ENCODE measurements at regions not wholly inside any gene's neighbourhood (a gene's known extent, or its start where the extent isn't known, plus 50 kb on each side); places are given as distances from the start of the nearest gene placed in this dataset.

DNA sequence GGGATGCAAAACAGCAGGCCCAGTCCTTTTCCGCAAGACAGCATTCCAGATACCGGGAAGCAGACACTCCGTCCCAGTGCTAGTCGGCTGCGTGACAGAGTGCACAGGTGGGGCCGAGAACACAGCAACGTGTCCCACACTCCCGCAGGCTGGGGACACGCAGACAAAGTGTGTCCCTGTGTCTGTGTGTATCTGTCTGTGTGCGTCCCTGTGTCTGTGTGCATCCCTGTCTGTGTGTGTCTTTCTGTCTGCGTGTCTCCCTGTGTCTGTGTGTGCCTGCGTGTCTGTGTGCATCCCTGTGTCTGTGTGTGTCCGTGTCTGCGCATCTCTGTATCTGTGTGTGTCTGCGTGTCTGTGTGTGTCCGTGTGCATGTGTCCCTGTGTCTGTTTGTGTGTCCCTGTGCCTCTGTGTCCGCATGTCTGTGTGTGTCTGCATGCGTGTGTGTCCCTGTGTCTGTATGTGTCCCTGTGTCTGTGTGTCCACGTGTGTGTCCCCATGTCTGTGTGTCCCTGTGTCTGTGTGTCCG, 137.0 kb downstream of the MRPL36 start:
- H3K9me3 Mint-ChIP-seq (ENCODE audit: unreplicated experiment) = no peaks in the 10 kb centered on the region
- no TSS peak for BruUV-seq (replicated peaks)
- DNase-seq = no peak
- intact Hi-C loops (cut with micrococcal nuclease; ENCODE audit: unreplicated experiment) = no loop called here
- Histone ChIP-seq H3K27me3 (replicated peaks; ENCODE audit: control insufficient read depth, insufficient read depth, low read length) (no peaks in the 10 kb centered on the region), H3K36me3 (ENCODE audit: control insufficient read depth, insufficient read depth, low read length) (no peaks in the 10 kb centered on the region), H3K9me3 (no peaks in the 10 kb centered on the region), H3K4me1 (0 out of 2 replicates have a peak, but pooled peaks cover under 1% of the 10 kb centered on the region), H3K4me3 (ENCODE audit: low read depth, low read length) (no peak overlapping the region)
- peaks cover 7% of the 10 kb centered on the region for H3K4me1 Mint-ChIP-seq (ENCODE audit: low read depth, unreplicated experiment)
- H3K27me3 Mint-ChIP-seq (ENCODE audit: insufficient read depth, unreplicated experiment) = peaks cover 24% of the 10 kb centered on the region
- no peak overlapping the region for H3K27ac Mint-ChIP-seq (ENCODE audit: unreplicated experiment)
- CTCF ChIA-PET = no interaction called here
- TF ChIP-seq, protein P1, sequence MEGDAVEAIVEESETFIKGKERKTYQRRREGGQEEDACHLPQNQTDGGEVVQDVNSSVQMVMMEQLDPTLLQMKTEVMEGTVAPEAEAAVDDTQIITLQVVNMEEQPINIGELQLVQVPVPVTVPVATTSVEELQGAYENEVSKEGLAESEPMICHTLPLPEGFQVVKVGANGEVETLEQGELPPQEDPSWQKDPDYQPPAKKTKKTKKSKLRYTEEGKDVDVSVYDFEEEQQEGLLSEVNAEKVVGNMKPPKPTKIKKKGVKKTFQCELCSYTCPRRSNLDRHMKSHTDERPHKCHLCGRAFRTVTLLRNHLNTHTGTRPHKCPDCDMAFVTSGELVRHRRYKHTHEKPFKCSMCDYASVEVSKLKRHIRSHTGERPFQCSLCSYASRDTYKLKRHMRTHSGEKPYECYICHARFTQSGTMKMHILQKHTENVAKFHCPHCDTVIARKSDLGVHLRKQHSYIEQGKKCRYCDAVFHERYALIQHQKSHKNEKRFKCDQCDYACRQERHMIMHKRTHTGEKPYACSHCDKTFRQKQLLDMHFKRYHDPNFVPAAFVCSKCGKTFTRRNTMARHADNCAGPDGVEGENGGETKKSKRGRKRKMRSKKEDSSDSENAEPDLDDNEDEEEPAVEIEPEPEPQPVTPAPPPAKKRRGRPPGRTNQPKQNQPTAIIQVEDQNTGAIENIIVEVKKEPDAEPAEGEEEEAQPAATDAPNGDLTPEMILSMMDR (IDR thresholded peaks at IDR 0.05; ENCODE audit: insufficient read depth in 1 of 2, low read depth in 1 of 2, low read length in 1 of 2, severe bottlenecking in 1 of 2, unreplicated experiment in 1 of 2) = no peak
- POLR2A ChIA-PET = no interaction called here
- H3K36me3 Mint-ChIP-seq (ENCODE audit: insufficient read depth, unreplicated experiment) = no peaks in the 10 kb centered on the region
- H3K4me3 Mint-ChIP-seq (ENCODE audit: unreplicated experiment) = no peak overlapping the region

- Histone ChIP-seq H3K4me3 (ENCODE audit: low read depth, low read length) (no peak overlapping the region), H3K27me3 (replicated peaks; ENCODE audit: control insufficient read depth, insufficient read depth, low read length) (no peaks in the 10 kb centered on the region), H3K9me3 (no peaks in the 10 kb centered on the region), H3K4me1 (no peaks in the 10 kb centered on the region), H3K36me3 (ENCODE audit: control insufficient read depth, insufficient read depth, low read length) (no peaks in the 10 kb centered on the region)
- H3K4me1 Mint-ChIP-seq (ENCODE audit: low read depth, unreplicated experiment) = peaks cover 7% of the 10 kb centered on the region
- TF ChIP-seq, protein P1 (IDR thresholded peaks at IDR 0.05; ENCODE audit: insufficient read depth in 1 of 2, low read depth in 1 of 2, low read length in 1 of 2, severe bottlenecking in 1 of 2, unreplicated experiment in 1 of 2) = no peak
- ChIA-PET CTCF (interaction anchor here (0.7 to 0.8 kb wide), 2 partner anchors 10 to 17 kb away, joined by 3 read pairs; no protein-coding TSS in a partner anchor), POLR2A (no interaction called here)
- intact Hi-C loops (cut with micrococcal nuclease; ENCODE audit: unreplicated experiment) = no loop called here
- H3K27ac Mint-ChIP-seq (ENCODE audit: unreplicated experiment) = no peak overlapping the region
- no peaks in the 10 kb centered on the region for H3K36me3 Mint-ChIP-seq (ENCODE audit: insufficient read depth, unreplicated experiment)
- H3K27me3 Mint-ChIP-seq (ENCODE audit: insufficient read depth, unreplicated experiment) = peaks cover 28% of the 10 kb centered on the region
- no TSS peak for BruUV-seq (replicated peaks)
- H3K4me3 Mint-ChIP-seq (ENCODE audit: unreplicated experiment) = no peak overlapping the region
- no peak for DNase-seq
- H3K9me3 Mint-ChIP-seq (ENCODE audit: unreplicated experiment) = no peaks in the 10 kb centered on the region
Measured at GRCh38 chr5:1661831-1662558, 137.6 kb downstream of the MRPL36 start.

DNA sequence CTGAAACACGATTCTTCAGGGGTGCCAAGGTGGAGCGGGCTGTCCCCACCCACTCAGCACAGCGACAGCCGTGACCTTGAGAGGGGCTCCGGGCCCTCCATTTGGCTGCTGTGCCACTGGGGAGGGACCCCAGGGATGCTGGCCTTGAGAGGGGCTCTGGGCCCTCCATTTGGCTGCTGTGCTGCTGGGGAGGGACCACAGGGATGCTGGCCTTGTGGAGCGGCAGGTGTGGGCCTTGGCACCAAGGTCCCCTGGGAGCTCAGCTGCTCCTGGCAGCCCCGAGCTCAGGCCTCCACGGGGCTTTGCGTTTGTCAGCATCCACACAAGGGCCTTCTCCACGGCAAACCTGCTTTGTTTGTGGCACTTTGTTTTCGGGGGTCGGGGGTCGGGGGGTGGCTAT, 137.6 kb upstream of the LPCAT1 start:
- Mint-ChIP-seq H3K9me3 (ENCODE audit: unreplicated experiment) (no peaks in the 10 kb centered on the region), H3K27ac (ENCODE audit: unreplicated experiment) (no peak overlapping the region), H3K4me1 (ENCODE audit: low read depth, unreplicated experiment) (peaks cover 7% of the 10 kb centered on the region), H3K36me3 (ENCODE audit: insufficient read depth, unreplicated experiment) (no peaks in the 10 kb centered on the region), H3K4me3 (ENCODE audit: unreplicated experiment) (no peak overlapping the region), H3K27me3 (ENCODE audit: insufficient read depth, unreplicated experiment) (peaks cover 32% of the 10 kb centered on the region)
- H3K9me3 ChIP-seq = no peaks in the 10 kb centered on the region
- intact Hi-C loops (cut with micrococcal nuclease; ENCODE audit: unreplicated experiment) = no loop called here
- no peak for DNase-seq
- CTCF ChIA-PET = interaction anchor here (0.7 to 0.8 kb wide), 2 partner anchors 9 to 16 kb away, joined by 3 read pairs; no protein-coding TSS in a partner anchor
- TF ChIP-seq, protein P1 (IDR thresholded peaks at IDR 0.05; ENCODE audit: insufficient read depth in 1 of 2, low read depth in 1 of 2, low read length in 1 of 2, severe bottlenecking in 1 of 2, unreplicated experiment in 1 of 2) = no peak
- no peaks in the 10 kb centered on the region for H3K4me1 ChIP-seq
- H3K36me3 ChIP-seq (ENCODE audit: control insufficient read depth, insufficient read depth, low read length) = no peaks in the 10 kb centered on the region
- no TSS peak for BruUV-seq (replicated peaks)
- H3K27me3 ChIP-seq (replicated peaks; ENCODE audit: control insufficient read depth, insufficient read depth, low read length) = no peaks in the 10 kb centered on the region
- POLR2A ChIA-PET = no interaction called here
- no peak overlapping the region for H3K4me3 ChIP-seq (ENCODE audit: low read depth, low read length)
